ENCODE measurements at regions not wholly inside any gene's neighbourhood (a gene's known extent, or its start where the extent isn't known, plus 50 kb on each side); places are given as distances from the start of the nearest gene placed in this dataset.

- DNase-seq (ENCODE audit: low read depth) (no peak), FAIRE-seq (no peak)
- Mint-ChIP-seq H3K27ac (ENCODE audit: unreplicated experiment) (no peak overlapping the region), H3K4me1 (ENCODE audit: low read depth, unreplicated experiment) (peaks cover 20% of the 10 kb centered on the region), H3K27me3 (ENCODE audit: low read depth, unreplicated experiment) (peaks cover 6% of the 10 kb centered on the region), H3K9me3 (ENCODE audit: unreplicated experiment) (peaks cover 5% of the 10 kb centered on the region), H3K4me3 (ENCODE audit: unreplicated experiment) (no peak overlapping the region), H3K36me3 (ENCODE audit: low read depth, unreplicated experiment) (no peaks in the 10 kb centered on the region)
- TF ChIP-seq, protein P1, sequence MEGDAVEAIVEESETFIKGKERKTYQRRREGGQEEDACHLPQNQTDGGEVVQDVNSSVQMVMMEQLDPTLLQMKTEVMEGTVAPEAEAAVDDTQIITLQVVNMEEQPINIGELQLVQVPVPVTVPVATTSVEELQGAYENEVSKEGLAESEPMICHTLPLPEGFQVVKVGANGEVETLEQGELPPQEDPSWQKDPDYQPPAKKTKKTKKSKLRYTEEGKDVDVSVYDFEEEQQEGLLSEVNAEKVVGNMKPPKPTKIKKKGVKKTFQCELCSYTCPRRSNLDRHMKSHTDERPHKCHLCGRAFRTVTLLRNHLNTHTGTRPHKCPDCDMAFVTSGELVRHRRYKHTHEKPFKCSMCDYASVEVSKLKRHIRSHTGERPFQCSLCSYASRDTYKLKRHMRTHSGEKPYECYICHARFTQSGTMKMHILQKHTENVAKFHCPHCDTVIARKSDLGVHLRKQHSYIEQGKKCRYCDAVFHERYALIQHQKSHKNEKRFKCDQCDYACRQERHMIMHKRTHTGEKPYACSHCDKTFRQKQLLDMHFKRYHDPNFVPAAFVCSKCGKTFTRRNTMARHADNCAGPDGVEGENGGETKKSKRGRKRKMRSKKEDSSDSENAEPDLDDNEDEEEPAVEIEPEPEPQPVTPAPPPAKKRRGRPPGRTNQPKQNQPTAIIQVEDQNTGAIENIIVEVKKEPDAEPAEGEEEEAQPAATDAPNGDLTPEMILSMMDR (IDR thresholded peaks at IDR 0.05; ENCODE audit: insufficient read depth, low read depth, low read length), result no peak
- TF ChIP-seq EZH2 (IDR thresholded peaks at IDR 0.05; ENCODE audit: insufficient read depth, low read length), result no peak
- H3K79me2 ChIP-seq (ENCODE audit: insufficient read depth, low read length), result no peaks in the 10 kb centered on the region
- peaks cover 4% of the 10 kb centered on the region for H3K4me1 ChIP-seq (ENCODE audit: insufficient read depth, low read length)
- no peak overlapping the region for H3K4me3 ChIP-seq (ENCODE audit: insufficient read depth, low read depth, low read length)
- no peak overlapping the region for H3K4me2 ChIP-seq (ENCODE audit: low read length)
- no peak overlapping the region for H3K27ac ChIP-seq (ENCODE audit: low read depth, low read length)
- H4K20me1 ChIP-seq (ENCODE audit: insufficient read depth, low read length), result no peaks in the 10 kb centered on the region
- H3K36me3 ChIP-seq (ENCODE audit: insufficient read depth, low read length), result no peaks in the 10 kb centered on the region
- no peak overlapping the region for H2AFZ ChIP-seq (ENCODE audit: low read depth, low read length)
- H3K9ac ChIP-seq (ENCODE audit: low read length), result no peak overlapping the region
- H3K9me3 ChIP-seq (ENCODE audit: insufficient read depth, low read depth, low read length), result no peaks in the 10 kb centered on the region
- no peaks in the 10 kb centered on the region for H3K27me3 ChIP-seq (ENCODE audit: insufficient read depth, low read length)
Observed at GRCh38 chr6:14718861-14719260, 527.0 kb upstream of the JARID2 start.

GRCh38 chr6:14719270-14719669 is 526.6 kb upstream of the JARID2 start:
- H3K36me3 Mint-ChIP-seq (ENCODE audit: low read depth, unreplicated experiment), result no peaks in the 10 kb centered on the region
- Histone ChIP-seq H2AFZ (ENCODE audit: low read depth, low read length) (no peak overlapping the region), H3K4me3 (ENCODE audit: insufficient read depth, low read depth, low read length) (no peak overlapping the region), H3K9ac (ENCODE audit: low read length) (no peak overlapping the region), H3K79me2 (ENCODE audit: insufficient read depth, low read length) (no peaks in the 10 kb centered on the region), H3K4me1 (ENCODE audit: insufficient read depth, low read length) (peaks cover 4% of the 10 kb centered on the region), H3K4me2 (ENCODE audit: low read length) (no peak overlapping the region), H3K36me3 (ENCODE audit: insufficient read depth, low read length) (no peaks in the 10 kb centered on the region), H4K20me1 (ENCODE audit: insufficient read depth, low read length) (no peaks in the 10 kb centered on the region), H3K27ac (ENCODE audit: low read depth, low read length) (no peak overlapping the region), H3K27me3 (ENCODE audit: insufficient read depth, low read length) (no peaks in the 10 kb centered on the region), H3K9me3 (ENCODE audit: insufficient read depth, low read depth, low read length) (no peaks in the 10 kb centered on the region)
- DNase-seq (ENCODE audit: low read depth) (no peak), FAIRE-seq (no peak)
- H3K4me3 Mint-ChIP-seq (ENCODE audit: unreplicated experiment), result no peak overlapping the region
- no peak overlapping the region for H3K27ac Mint-ChIP-seq (ENCODE audit: unreplicated experiment)
- TF ChIP-seq EZH2 (IDR thresholded peaks at IDR 0.05; ENCODE audit: insufficient read depth, low read length), result no peak
- TF ChIP-seq, protein P1 (IDR thresholded peaks at IDR 0.05; ENCODE audit: insufficient read depth, low read depth, low read length), result no peak
- H3K4me1 Mint-ChIP-seq (ENCODE audit: low read depth, unreplicated experiment), result peaks cover 20% of the 10 kb centered on the region
- H3K27me3 Mint-ChIP-seq (ENCODE audit: low read depth, unreplicated experiment), result peaks cover 6% of the 10 kb centered on the region
- peaks cover 5% of the 10 kb centered on the region for H3K9me3 Mint-ChIP-seq (ENCODE audit: unreplicated experiment)

DNA sequence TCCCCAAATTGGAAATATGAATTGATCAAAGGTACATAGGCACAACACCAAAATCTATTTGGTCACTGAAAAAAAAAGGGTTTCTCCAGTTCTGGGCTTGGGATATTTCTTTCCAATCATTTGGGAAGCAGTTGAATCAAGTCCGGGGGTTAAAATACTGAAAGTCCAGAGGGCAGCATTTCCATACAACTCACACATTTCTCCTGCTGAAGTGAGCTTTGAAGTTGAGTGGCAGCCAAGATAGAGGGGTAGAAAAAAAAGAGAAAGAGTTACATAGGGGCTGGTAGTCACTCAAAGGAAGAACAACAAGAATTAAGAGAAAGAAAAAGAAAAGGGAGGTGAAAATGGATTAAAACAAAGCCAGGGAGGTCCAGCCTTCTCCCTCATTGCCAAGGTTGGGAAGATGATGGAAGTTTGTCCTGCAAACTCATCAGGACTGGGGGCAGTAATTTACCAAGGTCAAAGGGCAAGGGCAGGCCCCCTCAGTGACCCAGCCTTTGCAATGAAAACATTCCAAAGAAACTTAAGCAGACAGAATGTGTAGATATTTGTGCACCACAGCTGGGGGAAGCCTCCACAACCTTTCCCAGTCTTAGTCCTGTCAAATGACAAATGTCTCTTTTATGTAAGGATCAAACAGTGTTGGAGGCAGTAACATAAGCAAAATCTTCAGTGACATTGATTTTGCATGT is 525.3 kb upstream of the JARID2 start:
- Histone ChIP-seq H3K79me2 (ENCODE audit: insufficient read depth, low read length) (no peaks in the 10 kb centered on the region), H3K4me1 (ENCODE audit: insufficient read depth, low read length) (peaks cover 4% of the 10 kb centered on the region), H2AFZ (ENCODE audit: low read depth, low read length) (no peak overlapping the region), H3K4me2 (ENCODE audit: low read length) (no peak overlapping the region), H3K9me3 (ENCODE audit: insufficient read depth, low read depth, low read length) (no peaks in the 10 kb centered on the region), H3K27me3 (ENCODE audit: insufficient read depth, low read length) (no peaks in the 10 kb centered on the region), H3K36me3 (ENCODE audit: insufficient read depth, low read length) (no peaks in the 10 kb centered on the region), H3K27ac (ENCODE audit: low read depth, low read length) (no peak overlapping the region), H4K20me1 (ENCODE audit: insufficient read depth, low read length) (no peaks in the 10 kb centered on the region), H3K9ac (ENCODE audit: low read length) (no peak overlapping the region), H3K4me3 (ENCODE audit: insufficient read depth, low read depth, low read length) (no peak overlapping the region)
- peaks cover 20% of the 10 kb centered on the region for H3K4me1 Mint-ChIP-seq (ENCODE audit: low read depth, unreplicated experiment)
- peaks cover 2% of the 10 kb centered on the region for H3K27me3 Mint-ChIP-seq (ENCODE audit: low read depth, unreplicated experiment)
- H3K36me3 Mint-ChIP-seq (ENCODE audit: low read depth, unreplicated experiment), result no peaks in the 10 kb centered on the region
- no peak overlapping the region for H3K4me3 Mint-ChIP-seq (ENCODE audit: unreplicated experiment)
- TF ChIP-seq EZH2 (IDR thresholded peaks at IDR 0.05; ENCODE audit: insufficient read depth, low read length), result no peak
- TF ChIP-seq, protein P1 (IDR thresholded peaks at IDR 0.05; ENCODE audit: insufficient read depth, low read depth, low read length), result no peak
- peak overlapping the region; percentile 67 for H3K27ac Mint-ChIP-seq (ENCODE audit: unreplicated experiment)
- no peak for FAIRE-seq
- peaks cover 5% of the 10 kb centered on the region for H3K9me3 Mint-ChIP-seq (ENCODE audit: unreplicated experiment)
- DNase-seq (ENCODE audit: low read depth), result no peak
